Lung (tissue), 11 donors: ENCODE measurements at regions not wholly inside any gene's neighbourhood (a gene's known extent, or its start where the extent isn't known, plus 50 kb on each side); places are given as distances from the start of the nearest gene placed in this dataset.

Source experiments
- ATAC-seq: fragments of 200-7000 bp; cut with Tn5 transposase; one replicate; pipeline ENCODE4 v1.9.1; 2020; ENCODE audit warnings: moderate number of reproducible peaks; ENCODE audit not compliant: insufficient read depth, low FRiP score
- DNase-seq, 3 donors: peaks; one replicate each; pipeline ENCODE4 v3.0.0-alpha.2; 2013 to 2017
- H3K27ac ChIP-seq, 2 donors: one replicate each; pipeline ENCODE4 v1.5.1; 2013; ENCODE audit warnings: mild to moderate bottlenecking in 2 of 2, moderate library complexity in 2 of 2, control low read depth in 1 of 2, inconsistent platforms in 1 of 2, low read depth in 1 of 2, low read length in 1 of 2
- H3K27me3 ChIP-seq, 3 donors: one replicate each; pipeline ENCODE4 v1.5.1; 2013; ENCODE audit warnings: low read length in 2 of 3; ENCODE audit not compliant: control insufficient read depth in 3 of 3, insufficient read depth in 3 of 3
- H3K36me3 ChIP-seq, 4 donors: one replicate each; pipeline ENCODE4 v1.5.1; 2013; ENCODE audit warnings: low read length in 4 of 4, mild to moderate bottlenecking in 1 of 4, moderate library complexity in 1 of 4; ENCODE audit not compliant: control insufficient read depth in 4 of 4, insufficient read depth in 4 of 4
- H3K4me1 ChIP-seq, 5 donors: one replicate each; pipeline ENCODE4 v1.5.1; 2013; ENCODE audit warnings: low read length in 5 of 5, mild to moderate bottlenecking in 2 of 5, moderate library complexity in 1 of 5; ENCODE audit not compliant: control insufficient read depth in 5 of 5, insufficient read depth in 5 of 5
- H3K4me3 ChIP-seq: one replicate; pipeline ENCODE4 v1.5.1; 2013; ENCODE audit warnings: mild to moderate bottlenecking, control low read depth, moderate library complexity
- H3K9ac ChIP-seq, 2 donors: one replicate each; pipeline ENCODE4 v1.5.1; 2013; ENCODE audit warnings: low read length in 2 of 2, control low read depth in 1 of 2; ENCODE audit not compliant: insufficient read depth in 1 of 2
- H3K9me3 ChIP-seq, 4 donors: one replicate each; pipeline ENCODE4 v1.5.1; 2013; ENCODE audit warnings: low read length in 3 of 4, mild to moderate bottlenecking in 1 of 4, moderate library complexity in 1 of 4; ENCODE audit not compliant: control insufficient read depth in 4 of 4, insufficient read depth in 3 of 4
- CTCF ChIP-seq: IDR thresholded peaks from 2 replicates; pipeline ENCODE4 v1.5.1; 2012; ENCODE audit warnings: mild to moderate bottlenecking; ENCODE audit errors: control extremely low read depth, extremely low read depth
- WGBS, 2 donors: extraction: QIAGEN DNeasy Blood & Tissue Kit; methylation state at CpG; one replicate each; pipeline ENCODE4 v1.1.7; 2013; 5-methylcytosine and 5-hydroxymethylcytosine counted together
- donor health status: control.
- donor health status: control.
- donor health status: Bipolar disorder and iron deficiency.
- donor health status: healthy.
- donor health status: DM: yes; HTN: yes; CAD: no.

DNA sequence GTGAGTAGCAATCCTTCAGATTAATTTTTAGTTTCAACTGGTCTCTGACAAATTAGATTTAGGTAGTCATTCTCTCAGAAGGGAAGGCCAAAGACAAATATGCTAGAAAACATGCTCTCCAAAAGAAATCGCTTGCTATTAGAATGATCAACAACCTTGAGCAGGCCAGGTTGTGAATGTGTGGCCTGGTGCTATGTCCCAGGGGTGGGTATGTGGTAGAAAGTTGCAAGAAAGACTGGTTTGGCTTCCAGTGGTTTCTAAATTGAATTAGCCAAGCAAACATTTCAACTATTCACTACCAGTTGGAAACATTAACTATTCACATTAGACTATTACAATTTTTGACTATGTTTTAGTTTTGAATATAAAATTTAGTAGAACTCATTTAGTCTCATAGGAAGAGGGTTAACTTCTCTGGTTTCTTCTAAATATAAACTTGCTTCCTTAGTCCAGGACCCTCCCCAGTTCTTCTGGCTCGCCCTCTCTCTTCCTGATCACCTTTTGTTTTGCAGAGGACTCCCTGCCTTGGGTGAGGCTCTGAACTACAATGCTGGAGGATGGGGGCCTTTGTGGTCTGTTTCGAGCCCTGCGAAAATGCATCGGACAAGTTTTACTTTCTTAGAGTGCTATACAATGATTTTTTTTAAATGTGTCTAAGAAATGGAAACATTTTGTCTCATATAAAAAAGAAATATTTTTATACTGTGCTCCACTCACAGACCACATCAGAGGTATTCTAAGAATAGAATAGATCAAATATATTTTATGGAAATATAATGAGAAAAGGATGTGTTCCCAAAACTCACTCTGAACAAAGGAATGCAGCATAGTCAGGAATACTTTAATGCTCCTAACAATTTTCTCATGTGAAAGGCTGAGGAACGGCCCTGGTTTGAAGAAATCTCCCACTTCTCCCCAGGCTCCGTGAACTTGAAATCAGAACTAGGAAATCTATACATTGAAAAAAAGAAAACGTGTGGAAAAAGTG is 375.0 kb upstream of the ZEB2 start:
- H3K27me3 ChIP-seq: no peaks in the 10 kb centered on the region
- H3K27ac ChIP-seq: no peak overlapping the region
- H3K9me3 ChIP-seq: no peaks in the 10 kb centered on the region
- no peaks in the 10 kb centered on the region for H3K36me3 ChIP-seq
- DNase-seq: peak in 1 of 3 donors; percentile 26
- no peak overlapping the region for H3K9ac ChIP-seq
- no peak for ATAC-seq
- H3K4me3 ChIP-seq: no peak overlapping the region
- no peak for TF ChIP-seq CTCF
- H3K4me1 ChIP-seq: peaks cover 0 to 5% (median 0%) of the 10 kb centered on the region in 5 donors
- 77 to 83% methylated on average over 8 of the region's 8 CpGs for WGBS, 2 donors

- no peak for DNase-seq
- no peak overlapping the region for H3K27ac ChIP-seq
- no peaks in the 10 kb centered on the region for H3K36me3 ChIP-seq
- H3K9me3 ChIP-seq: no peaks in the 10 kb centered on the region
- H3K4me1 ChIP-seq: peaks cover 0 to 5% (median 0%) of the 10 kb centered on the region in 5 donors
- H3K4me3 ChIP-seq: no peak overlapping the region
- no peak for TF ChIP-seq CTCF
- H3K27me3 ChIP-seq: no peaks in the 10 kb centered on the region
- ATAC-seq: no peak
- 90% methylated on average over 4 of the region's 4 CpGs for WGBS, 2 donors
- no peak overlapping the region for H3K9ac ChIP-seq
These were observed 373.5 kb upstream of the ZEB2 start for GRCh38 chr2:144893464-144893863.

GRCh38 chr2:144890828-144891227 is 370.9 kb upstream of the ZEB2 start:
- no peak for TF ChIP-seq CTCF
- ATAC-seq (no peak), DNase-seq (no peak)
- WGBS, 2 donors: 10 to 41% methylated on average over 1 of the region's 1 CpG
- H3K4me3 ChIP-seq: no peak overlapping the region
- H3K9me3 ChIP-seq: no peaks in the 10 kb centered on the region
- no peaks in the 10 kb centered on the region for H3K36me3 ChIP-seq
- H3K27ac ChIP-seq: no peak overlapping the region
- peaks cover 0 to 9% (median 3%) of the 10 kb centered on the region in 5 donors for H3K4me1 ChIP-seq
- no peaks in the 10 kb centered on the region for H3K27me3 ChIP-seq
- H3K9ac ChIP-seq: no peak overlapping the region
